K562 (cell line): ENCODE measurements at regions not wholly inside any gene's neighbourhood (a gene's known extent, or its start where the extent isn't known, plus 50 kb on each side); places are given as distances from the start of the nearest gene placed in this dataset.

ENCODE experiments used
- ATAC-seq: fragments of 200-7000 bp; cut with Tn5 transposase; 3 replicates; pipeline ENCODE4 v1.9.1; 2020; ENCODE audit warnings: moderate library complexity
- BruUV-seq: library from RNA; stranded (reverse); fragments of 400-500 nt; replicated peaks from 2 replicates; lab custom pipeline; 2021; lab: Mats Ljungman, UMichigan
- CTCF ChIA-PET: fragments of 300-600 bp; formaldehyde crosslinking; extraction: SDS; loops from one replicate; lab custom pipeline; 2021; ENCODE audit warnings: low intra/inter-chr PET ratio; lab: Yijun Ruan, JAX
- POLR2A ChIA-PET: fragments of 300-600, 350-650 bp; sonication (Branson Sonifier 250); formaldehyde crosslinking; extraction: SDS; loops from one replicate; lab custom pipeline; 2021; ENCODE audit warnings: antibody characterized with exemption, inconsistent platforms; lab: Yijun Ruan, JAX
- DNase-seq, 4 experiments: peaks; one replicate each; pipeline versions ENCODE4 v3.0.0 to v3.0.0-alpha.2; 2011 to 2018; ENCODE audit warnings: low spot score in 3 of 4, mixed read lengths in 3 of 4; ENCODE audit errors: extremely low read depth in 1 of 4
- FAIRE-seq: peaks from 2 replicates; lab custom pipeline; 2011; peaks lifted over from hg19 to GRCh38; lab: Jason Lieb, UNC
- H2AFZ ChIP-seq: 2 replicates; pipeline ENCODE4 v1.6.0; 2011; ENCODE audit warnings: low read depth, low read length, control low read depth, inconsistent platforms
- H3K27ac ChIP-seq: fragments of 200-600 bp; 3 replicates; pipeline ENCODE4 v1.8.0; 2011; ENCODE audit warnings: low read depth, mild to moderate bottlenecking, control low read depth, inconsistent platforms, low read length, moderate library complexity, mixed read lengths; ENCODE audit errors: extremely low read depth
- H3K27me3 ChIP-seq, 2 experiments: fragments of 300-600 bp in 1 of 2; 2 replicates in 1 of 2; 3 replicates in 1 of 2; pipeline versions ENCODE4 v1.6.0 to v1.8.0; 2011; ENCODE audit warnings: inconsistent platforms in 2 of 2, low read length in 2 of 2, mild to moderate bottlenecking in 1 of 2, mixed read lengths in 1 of 2, moderate library complexity in 1 of 2; ENCODE audit not compliant: control insufficient read depth in 2 of 2, insufficient read depth in 2 of 2
- H3K36me3 ChIP-seq: fragments of 300-600 bp; 3 replicates; pipeline ENCODE4 v1.8.0; 2011; ENCODE audit warnings: mild to moderate bottlenecking, low read length, inconsistent platforms; ENCODE audit not compliant: control insufficient read depth, insufficient read depth
- H3K4me1 ChIP-seq, 2 experiments: fragments of 200-600 bp in 1 of 2; replicated peaks in 1 of 2; 2 replicates in 1 of 2; 3 replicates in 1 of 2; pipeline versions ENCODE4 v1.5.1 to v1.8.0; 2011; ENCODE audit warnings: inconsistent platforms in 2 of 2, low read length in 2 of 2, mild to moderate bottlenecking in 1 of 2, mixed read lengths in 1 of 2, moderate library complexity in 1 of 2; ENCODE audit not compliant: control insufficient read depth in 2 of 2, insufficient read depth in 2 of 2
- H3K4me2 ChIP-seq: 2 replicates; pipeline ENCODE4 v1.6.1; 2011; ENCODE audit warnings: low read length, control low read depth, inconsistent platforms, mixed read lengths; ENCODE audit not compliant: insufficient read depth
- H3K4me3 ChIP-seq: fragments of 200-600 bp; sonication (generic), shearing (Covaris generic); 2 replicates; pipeline ENCODE4 v1.5.1; 2016; ENCODE audit warnings: control low read depth, inconsistent platforms
- H3K79me2 ChIP-seq: fragments of 200-600 bp; 3 replicates; pipeline ENCODE4 v1.8.0; 2011; ENCODE audit warnings: low read length, inconsistent platforms; ENCODE audit not compliant: control insufficient read depth, insufficient read depth
- H3K9ac ChIP-seq, 2 experiments: 2 replicates each; pipeline versions ENCODE4 v1.6.0 to v1.6.1; 2011; ENCODE audit warnings: low read depth in 2 of 2, low read length in 2 of 2, control low read depth in 1 of 2, inconsistent platforms in 1 of 2, mild to moderate bottlenecking in 1 of 2, mixed read lengths in 1 of 2; ENCODE audit not compliant: insufficient read depth in 1 of 2
- H3K9me1 ChIP-seq: one replicate; pipeline ENCODE4 v1.6.0; 2011; ENCODE audit warnings: inconsistent platforms, mild to moderate bottlenecking, low read length, moderate library complexity; ENCODE audit not compliant: control insufficient read depth, insufficient read depth
- H3K9me3 ChIP-seq: replicated peaks from 2 replicates; pipeline ENCODE4 v1.5.1; 2011; ENCODE audit warnings: low read depth, low read length, inconsistent platforms; ENCODE audit not compliant: control insufficient read depth, insufficient read depth
- H4K20me1 ChIP-seq: replicated peaks from 2 replicates; pipeline ENCODE4 v1.6.1; 2011; ENCODE audit warnings: low read length, inconsistent platforms, mixed read lengths; ENCODE audit not compliant: control insufficient read depth, insufficient read depth
- ATF1 ChIP-seq, 2 experiments: fragments of 450-650 bp in 1 of 2; IDR thresholded peaks; 2 replicates each; pipeline ENCODE4 v1.6.1; 2016; ENCODE audit warnings: missing compliant biosample characterization in 1 of 2, missing genetic modification characterization in 1 of 2
- ATF3 ChIP-seq, 2 experiments: fragments of 450-650 bp in 1 of 2; sonication (generic) in 1 of 2; formaldehyde crosslinking in 1 of 2; IDR thresholded peaks in 1 of 2; conservative IDR thresholded peaks in 1 of 2; 2 replicates each; pipeline versions ENCODE4 v1.6.1 to v1.8.1; 2016 to 2023; ENCODE audit warnings: mild to moderate bottlenecking in 2 of 2, moderate library complexity in 2 of 2, inconsistent platforms in 1 of 2, missing genetic modification reagents in 1 of 2
- JUND ChIP-seq, 2 experiments: IDR thresholded peaks; 2 replicates in 1 of 2; 3 replicates in 1 of 2; pipeline ENCODE4 v1.6.1; 2011; ENCODE audit warnings: borderline replicate concordance in 2 of 2, low read depth in 2 of 2, low read length in 2 of 2, improper control_type of control experiment in 1 of 2, missing biosample characterization in 1 of 2, missing genetic modification characterization in 1 of 2, missing genetic modification reagents in 1 of 2
- KLF6 ChIP-seq: fragments of 250-450 bp; sonication (Bioruptor Pico); IDR thresholded peaks from 2 replicates; pipeline ENCODE4 v1.4.0; 2020; ENCODE audit warnings: mild to moderate bottlenecking, moderate library complexity, borderline replicate concordance
- MAFF ChIP-seq: IDR thresholded peaks from 2 replicates; pipeline ENCODE4 v1.6.1; 2012; ENCODE audit warnings: low read length, improper control_type of control experiment
- RB1 ChIP-seq: fragments of 450-650 bp; IDR thresholded peaks from 2 replicates; pipeline ENCODE4 v1.6.1; 2017; ENCODE audit warnings: low read depth, mild to moderate bottlenecking
- RBM15 ChIP-seq: fragments of 200-400 bp; formaldehyde crosslinking; IDR thresholded peaks from 2 replicates; pipeline ENCODE4 v1.6.1; 2018; ENCODE audit warnings: mild to moderate bottlenecking, low read length, moderate library complexity; ENCODE audit not compliant: insufficient read depth
- TRIM28 ChIP-seq: fragments of 450-650 bp; IDR thresholded peaks from 2 replicates; pipeline ENCODE4 v1.6.1; 2017
- ZNF263 ChIP-seq: sonication (generic); formaldehyde crosslinking; IDR thresholded peaks from 2 replicates; pipeline ENCODE4 v1.8.0; 2022; ENCODE audit warnings: mild to moderate bottlenecking, missing genetic modification reagents, borderline replicate concordance
- ZNF584 ChIP-seq: fragments of 200-800 bp; sonication (Bioruptor generic); IDR thresholded peaks from 2 replicates; pipeline ENCODE4 v1.6.1; 2016; ENCODE audit warnings: low read depth, mild to moderate bottlenecking, missing genetic modification characterization, missing compliant biosample characterization
- WGBS: fragments of 100-300 bp; shearing (Covaris generic); methylation state at CpG from one replicate; pipeline ENCODE4 v1.1.6; 2016; ENCODE audit warnings: low coverage, mixed read lengths; ENCODE audit not compliant: insufficient coverage; ENCODE audit errors: missing lambda C conversion rate; 5-methylcytosine and 5-hydroxymethylcytosine counted together
- in situ Hi-C: fragments of 300-500 bp; cut with MboI; formaldehyde crosslinking; loops from 4 replicates; pipeline ENCODE4 v1.15.0; 2018; ENCODE audit warnings: inconsistent platforms, mixed read lengths
- intact Hi-C: fragments of 100-400 bp; cut with micrococcal nuclease; formaldehyde crosslinking; loops from 2 replicates; pipeline ENCODE4 v1.14.2; 2022
- TF ChIP-seq, protein P1 (sequence below): fragments of 450-650 bp; formaldehyde crosslinking; IDR thresholded peaks from 2 replicates; pipeline ENCODE4 v1.4.0; 2020; ENCODE audit warnings: mild to moderate bottlenecking
- TF ChIP-seq, protein P2 (sequence below): fragments of 450-650 bp; IDR thresholded peaks from 2 replicates; pipeline ENCODE4 v1.6.1; 2016; ENCODE audit warnings: borderline replicate concordance
- TF ChIP-seq, protein P3 (sequence below): fragments of 250-450 bp; sonication (Bioruptor Pico); IDR thresholded peaks from 2 replicates; pipeline ENCODE4 v1.5.0; 2021

DNA sequence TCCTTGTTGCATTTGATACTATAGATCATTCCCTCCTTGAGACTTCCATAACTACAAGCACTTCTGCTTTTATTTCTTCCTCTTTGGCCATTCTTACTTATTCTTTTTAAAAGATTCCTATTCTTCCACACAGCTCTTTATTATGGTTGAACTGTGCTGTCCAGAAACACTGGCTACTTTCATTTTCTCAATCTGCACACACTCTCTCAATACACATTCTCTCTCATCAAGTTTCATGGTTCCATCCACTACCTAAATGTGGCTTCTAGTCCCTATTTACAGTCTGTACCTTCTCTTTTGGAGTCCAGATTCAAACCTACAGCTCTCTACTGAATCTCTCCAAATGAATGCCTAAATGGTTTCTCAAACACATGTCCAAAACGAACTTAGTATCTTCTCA, 214.3 kb upstream of the RSPO3 start:
- no peaks in the 10 kb centered on the region for H4K20me1 ChIP-seq
- no peaks in the 10 kb centered on the region for H3K9me3 ChIP-seq
- in situ Hi-C loops (no loop called here), intact Hi-C loops (no loop called here)
- H3K36me3 ChIP-seq: no peaks in the 10 kb centered on the region
- no peak overlapping the region for H2AFZ ChIP-seq
- H3K9ac ChIP-seq: no peak overlapping the region
- WGBS: 7% methylated on average over 1 of the region's 1 CpG
- DNase-seq: no peak
- no peak overlapping the region for H3K4me3 ChIP-seq
- TF ChIP-seq, protein P1, sequence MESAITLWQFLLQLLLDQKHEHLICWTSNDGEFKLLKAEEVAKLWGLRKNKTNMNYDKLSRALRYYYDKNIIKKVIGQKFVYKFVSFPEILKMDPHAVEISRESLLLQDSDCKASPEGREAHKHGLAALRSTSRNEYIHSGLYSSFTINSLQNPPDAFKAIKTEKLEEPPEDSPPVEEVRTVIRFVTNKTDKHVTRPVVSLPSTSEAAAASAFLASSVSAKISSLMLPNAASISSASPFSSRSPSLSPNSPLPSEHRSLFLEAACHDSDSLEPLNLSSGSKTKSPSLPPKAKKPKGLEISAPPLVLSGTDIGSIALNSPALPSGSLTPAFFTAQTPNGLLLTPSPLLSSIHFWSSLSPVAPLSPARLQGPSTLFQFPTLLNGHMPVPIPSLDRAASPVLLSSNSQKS: no peak
- TF ChIP-seq ATF1 (CRISPR knock-in tag; IDR thresholded peaks at IDR 0.05) (no peak), ATF1 (tag; IDR thresholded peaks at IDR 0.05) (no peak), ZNF263 (CRISPR knock-in tag) (no peak), KLF6 (CRISPR knock-in tag) (no peak), ZNF584 (no peak), ATF3 (IDR thresholded peaks at IDR 0.05) (no peak), ATF3 (CRISPR knock-in tag; conservative IDR thresholded peaks at IDR 0.05) (no peak), RB1 (no peak), TRIM28 (no peak), RBM15 (no peak), JUND (IDR thresholded peaks at IDR 0.05; ENCODE audit: borderline replicate concordance, low read depth, low read length) (no peak), JUND (tag; IDR thresholded peaks at IDR 0.05; ENCODE audit: borderline replicate concordance, low read depth, low read length) (no peak), MAFF (no peak)
- TF ChIP-seq, protein P2, sequence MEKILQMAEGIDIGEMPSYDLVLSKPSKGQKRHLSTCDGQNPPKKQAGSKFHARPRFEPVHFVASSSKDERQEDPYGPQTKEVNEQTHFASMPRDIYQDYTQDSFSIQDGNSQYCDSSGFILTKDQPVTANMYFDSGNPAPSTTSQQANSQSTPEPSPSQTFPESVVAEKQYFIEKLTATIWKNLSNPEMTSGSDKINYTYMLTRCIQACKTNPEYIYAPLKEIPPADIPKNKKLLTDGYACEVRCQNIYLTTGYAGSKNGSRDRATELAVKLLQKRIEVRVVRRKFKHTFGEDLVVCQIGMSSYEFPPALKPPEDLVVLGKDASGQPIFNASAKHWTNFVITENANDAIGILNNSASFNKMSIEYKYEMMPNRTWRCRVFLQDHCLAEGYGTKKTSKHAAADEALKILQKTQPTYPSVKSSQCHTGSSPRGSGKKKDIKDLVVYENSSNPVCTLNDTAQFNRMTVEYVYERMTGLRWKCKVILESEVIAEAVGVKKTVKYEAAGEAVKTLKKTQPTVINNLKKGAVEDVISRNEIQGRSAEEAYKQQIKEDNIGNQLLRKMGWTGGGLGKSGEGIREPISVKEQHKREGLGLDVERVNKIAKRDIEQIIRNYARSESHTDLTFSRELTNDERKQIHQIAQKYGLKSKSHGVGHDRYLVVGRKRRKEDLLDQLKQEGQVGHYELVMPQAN: no peak
- TF ChIP-seq, protein P3, sequence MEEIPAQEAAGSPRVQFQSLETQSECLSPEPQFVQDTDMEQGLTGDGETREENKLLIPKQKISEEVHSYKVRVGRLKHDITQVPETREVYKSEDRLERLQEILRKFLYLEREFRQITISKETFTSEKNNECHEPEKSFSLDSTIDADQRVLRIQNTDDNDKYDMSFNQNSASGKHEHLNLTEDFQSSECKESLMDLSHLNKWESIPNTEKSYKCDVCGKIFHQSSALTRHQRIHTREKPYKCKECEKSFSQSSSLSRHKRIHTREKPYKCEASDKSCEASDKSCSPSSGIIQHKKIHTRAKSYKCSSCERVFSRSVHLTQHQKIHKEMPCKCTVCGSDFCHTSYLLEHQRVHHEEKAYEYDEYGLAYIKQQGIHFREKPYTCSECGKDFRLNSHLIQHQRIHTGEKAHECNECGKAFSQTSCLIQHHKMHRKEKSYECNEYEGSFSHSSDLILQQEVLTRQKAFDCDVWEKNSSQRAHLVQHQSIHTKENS (CRISPR knock-in tag): no peak
- FAIRE-seq: no peak
- H3K27me3 ChIP-seq: no peaks in the 10 kb centered on the region
- no peak overlapping the region for H3K27ac ChIP-seq
- no peak overlapping the region for H3K4me2 ChIP-seq
- CTCF ChIA-PET: no interaction called here
- H3K79me2 ChIP-seq: no peaks in the 10 kb centered on the region
- ATAC-seq: no peak
- no peaks in the 10 kb centered on the region for H3K9me1 ChIP-seq
- no TSS peak for BruUV-seq
- POLR2A ChIA-PET: no interaction called here
- no peaks in the 10 kb centered on the region for H3K4me1 ChIP-seq
